ENCODE measurements at regions not wholly inside any gene's neighbourhood (a gene's known extent, or its start where the extent isn't known, plus 50 kb on each side); places are given as distances from the start of the nearest gene placed in this dataset.

DNA sequence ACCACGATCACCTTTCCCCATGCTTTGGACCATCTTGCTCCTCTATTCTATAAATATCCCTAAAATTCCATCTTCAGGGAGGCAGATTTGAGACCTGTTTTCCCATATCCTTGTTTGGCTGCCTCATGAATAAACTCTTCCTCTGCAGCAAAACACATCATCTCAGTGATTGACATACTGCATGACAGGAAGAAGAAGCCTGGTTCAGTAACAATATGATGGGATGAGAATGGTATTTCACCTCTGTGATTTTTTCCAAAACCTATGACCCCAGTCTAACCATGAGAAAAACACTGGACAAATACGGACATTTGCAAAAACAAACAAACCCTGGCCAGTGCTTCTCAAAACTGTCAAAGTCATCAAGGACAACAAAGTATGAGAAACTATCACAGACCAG, 53.8 kb upstream of the ZSWIM5 start:
- TF ChIP-seq, protein P1, sequence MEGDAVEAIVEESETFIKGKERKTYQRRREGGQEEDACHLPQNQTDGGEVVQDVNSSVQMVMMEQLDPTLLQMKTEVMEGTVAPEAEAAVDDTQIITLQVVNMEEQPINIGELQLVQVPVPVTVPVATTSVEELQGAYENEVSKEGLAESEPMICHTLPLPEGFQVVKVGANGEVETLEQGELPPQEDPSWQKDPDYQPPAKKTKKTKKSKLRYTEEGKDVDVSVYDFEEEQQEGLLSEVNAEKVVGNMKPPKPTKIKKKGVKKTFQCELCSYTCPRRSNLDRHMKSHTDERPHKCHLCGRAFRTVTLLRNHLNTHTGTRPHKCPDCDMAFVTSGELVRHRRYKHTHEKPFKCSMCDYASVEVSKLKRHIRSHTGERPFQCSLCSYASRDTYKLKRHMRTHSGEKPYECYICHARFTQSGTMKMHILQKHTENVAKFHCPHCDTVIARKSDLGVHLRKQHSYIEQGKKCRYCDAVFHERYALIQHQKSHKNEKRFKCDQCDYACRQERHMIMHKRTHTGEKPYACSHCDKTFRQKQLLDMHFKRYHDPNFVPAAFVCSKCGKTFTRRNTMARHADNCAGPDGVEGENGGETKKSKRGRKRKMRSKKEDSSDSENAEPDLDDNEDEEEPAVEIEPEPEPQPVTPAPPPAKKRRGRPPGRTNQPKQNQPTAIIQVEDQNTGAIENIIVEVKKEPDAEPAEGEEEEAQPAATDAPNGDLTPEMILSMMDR (IDR thresholded peaks at IDR 0.05) = no peak
- TF ChIP-seq POLR2AphosphoS5 (IDR thresholded peaks at IDR 0.05) (no peak), POLR2A (IDR thresholded peaks at IDR 0.05) (no peak)

Measured in gastroesophageal sphincter (tissue), 3 donors.